ENCODE measurements at regions not wholly inside any gene's neighbourhood (a gene's known extent, or its start where the extent isn't known, plus 50 kb on each side); places are given as distances from the start of the nearest gene placed in this dataset.

- no peak for TF ChIP-seq ZNF565 (CRISPR knock-in tag; conservative IDR thresholded peaks at IDR 0.05; ENCODE audit: low read depth)
- no peak for TF ChIP-seq POU6F1 (CRISPR knock-in tag; IDR thresholded peaks at IDR 0.05; ENCODE audit: borderline replicate concordance, low read depth)
- TF ChIP-seq ISL1 (CRISPR knock-in tag; IDR thresholded peaks at IDR 0.05): no peak
- TF ChIP-seq ZFP3 (CRISPR knock-in tag; IDR thresholded peaks at IDR 0.05): no peak
- TF ChIP-seq ZNF70 (CRISPR knock-in tag; IDR thresholded peaks at IDR 0.05): no peak
- no peak for TF ChIP-seq ARNTL (CRISPR knock-in tag; IDR thresholded peaks at IDR 0.05; ENCODE audit: borderline replicate concordance, low read depth)
- TF ChIP-seq ZFP30 (CRISPR knock-in tag; IDR thresholded peaks at IDR 0.05): no peak
- TF ChIP-seq, protein P1, sequence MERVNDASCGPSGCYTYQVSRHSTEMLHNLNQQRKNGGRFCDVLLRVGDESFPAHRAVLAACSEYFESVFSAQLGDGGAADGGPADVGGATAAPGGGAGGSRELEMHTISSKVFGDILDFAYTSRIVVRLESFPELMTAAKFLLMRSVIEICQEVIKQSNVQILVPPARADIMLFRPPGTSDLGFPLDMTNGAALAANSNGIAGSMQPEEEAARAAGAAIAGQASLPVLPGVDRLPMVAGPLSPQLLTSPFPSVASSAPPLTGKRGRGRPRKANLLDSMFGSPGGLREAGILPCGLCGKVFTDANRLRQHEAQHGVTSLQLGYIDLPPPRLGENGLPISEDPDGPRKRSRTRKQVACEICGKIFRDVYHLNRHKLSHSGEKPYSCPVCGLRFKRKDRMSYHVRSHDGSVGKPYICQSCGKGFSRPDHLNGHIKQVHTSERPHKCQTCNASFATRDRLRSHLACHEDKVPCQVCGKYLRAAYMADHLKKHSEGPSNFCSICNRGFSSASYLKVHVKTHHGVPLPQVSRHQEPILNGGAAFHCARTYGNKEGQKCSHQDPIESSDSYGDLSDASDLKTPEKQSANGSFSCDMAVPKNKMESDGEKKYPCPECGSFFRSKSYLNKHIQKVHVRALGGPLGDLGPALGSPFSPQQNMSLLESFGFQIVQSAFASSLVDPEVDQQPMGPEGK (CRISPR knock-in tag; IDR thresholded peaks at IDR 0.05; ENCODE audit: borderline replicate concordance): no peak
- no peak for TF ChIP-seq ZC3H10 (CRISPR knock-in tag; IDR thresholded peaks at IDR 0.05)
- TF ChIP-seq SNAI2 (CRISPR knock-in tag; IDR thresholded peaks at IDR 0.05): no peak
- TF ChIP-seq, protein P2, sequence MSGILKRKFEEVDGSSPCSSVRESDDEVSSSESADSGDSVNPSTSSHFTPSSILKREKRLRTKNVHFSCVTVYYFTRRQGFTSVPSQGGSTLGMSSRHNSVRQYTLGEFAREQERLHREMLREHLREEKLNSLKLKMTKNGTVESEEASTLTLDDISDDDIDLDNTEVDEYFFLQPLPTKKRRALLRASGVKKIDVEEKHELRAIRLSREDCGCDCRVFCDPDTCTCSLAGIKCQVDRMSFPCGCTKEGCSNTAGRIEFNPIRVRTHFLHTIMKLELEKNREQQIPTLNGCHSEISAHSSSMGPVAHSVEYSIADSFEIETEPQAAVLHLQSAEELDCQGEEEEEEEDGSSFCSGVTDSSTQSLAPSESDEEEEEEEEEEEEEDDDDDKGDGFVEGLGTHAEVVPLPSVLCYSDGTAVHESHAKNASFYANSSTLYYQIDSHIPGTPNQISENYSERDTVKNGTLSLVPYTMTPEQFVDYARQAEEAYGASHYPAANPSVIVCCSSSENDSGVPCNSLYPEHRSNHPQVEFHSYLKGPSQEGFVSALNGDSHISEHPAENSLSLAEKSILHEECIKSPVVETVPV (CRISPR knock-in tag; IDR thresholded peaks at IDR 0.05): no peak
- TF ChIP-seq, protein P3, sequence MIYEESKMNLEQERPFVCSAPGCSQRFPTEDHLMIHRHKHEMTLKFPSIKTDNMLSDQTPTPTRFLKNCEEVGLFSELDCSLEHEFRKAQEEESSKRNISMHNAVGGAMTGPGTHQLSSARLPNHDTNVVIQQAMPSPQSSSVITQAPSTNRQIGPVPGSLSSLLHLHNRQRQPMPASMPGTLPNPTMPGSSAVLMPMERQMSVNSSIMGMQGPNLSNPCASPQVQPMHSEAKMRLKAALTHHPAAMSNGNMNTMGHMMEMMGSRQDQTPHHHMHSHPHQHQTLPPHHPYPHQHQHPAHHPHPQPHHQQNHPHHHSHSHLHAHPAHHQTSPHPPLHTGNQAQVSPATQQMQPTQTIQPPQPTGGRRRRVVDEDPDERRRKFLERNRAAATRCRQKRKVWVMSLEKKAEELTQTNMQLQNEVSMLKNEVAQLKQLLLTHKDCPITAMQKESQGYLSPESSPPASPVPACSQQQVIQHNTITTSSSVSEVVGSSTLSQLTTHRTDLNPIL (CRISPR knock-in tag; IDR thresholded peaks at IDR 0.05; ENCODE audit: low read depth): no peak
- TF ChIP-seq TOX (CRISPR knock-in tag; IDR thresholded peaks at IDR 0.05; ENCODE audit: borderline replicate concordance): no peak
- no peak for TF ChIP-seq RARB (CRISPR knock-in tag; IDR thresholded peaks at IDR 0.05)
These were observed 609.3 kb downstream of the NOVA1 start for GRCh38 chr14:25988536-25988935.
